ENCODE measurements at regions not wholly inside any gene's neighbourhood (a gene's known extent, or its start where the extent isn't known, plus 50 kb on each side); places are given as distances from the start of the nearest gene placed in this dataset.

DNA sequence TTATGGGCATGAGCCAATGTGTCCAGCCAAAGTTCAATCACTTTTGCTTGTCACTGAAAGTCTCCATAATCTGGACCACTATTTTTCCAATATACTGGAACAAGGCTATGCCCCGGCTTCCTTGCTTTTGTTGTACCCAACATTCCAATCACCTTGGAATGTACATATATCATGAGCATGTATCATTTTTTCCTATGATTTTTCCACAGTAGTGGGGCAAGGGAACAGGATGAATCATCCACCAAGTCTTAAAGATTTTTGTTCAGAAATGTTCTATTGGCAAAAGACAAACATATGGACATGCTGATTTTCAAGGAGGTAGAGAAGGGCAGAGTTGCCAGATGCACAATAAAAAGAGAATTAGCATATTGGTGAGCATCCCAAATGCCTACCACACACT lies 548.1 kb upstream of the INTU start:
- no peak for ATAC-seq
- WGBS (ENCODE audit: insufficient coverage, insufficient replicate concordance, low lambda C conversion rate, missing lambda C conversion rate), result 0% methylated on average over 1 of the region's 1 CpG

More for the DNA sequence above, 548.1 kb upstream of the INTU start:
- no peak overlapping the region for H3K4me2 ChIP-seq (ENCODE audit: control insufficient read depth, insufficient read depth)
- H3K9ac ChIP-seq (ENCODE audit: control insufficient read depth, insufficient read depth, low read length), result no peak overlapping the region
- SMC1A ChIA-PET (ENCODE audit: uncharacterized antibody, unreplicated experiment), result no interaction called here
- intact Hi-C loops (cut with micrococcal nuclease; ENCODE audit: unreplicated experiment), result no loop called here
- H3K4me3 ChIP-seq, result no peak overlapping the region
- CTCF ChIA-PET, result no interaction called here
- TF ChIP-seq STAT1 (conservative IDR thresholded peaks at IDR 0.05), result no peak
- TF ChIP-seq POLR2AphosphoS5 (IDR thresholded peaks at IDR 0.05; ENCODE audit: low read length), result no peak
- TF ChIP-seq CBX3 (IDR thresholded peaks at IDR 0.05; ENCODE audit: borderline replicate concordance, low read depth), result no peak
- TF ChIP-seq CTCF (IDR thresholded peaks at IDR 0.05 in 2 of 3, conservative IDR thresholded peaks at IDR 0.05 in 1 of 3; ENCODE audit: control insufficient read depth in 2 of 3, extremely low read depth in 1 of 3, insufficient read depth in 1 of 3, low read depth in 3 of 3, low read length in 3 of 3), result no peak
- TF ChIP-seq CBFB (IDR thresholded peaks at IDR 0.05; ENCODE audit: low read depth), result no peak
- no peak for TF ChIP-seq ZSCAN29 (IDR thresholded peaks at IDR 0.05)
- no peak for TF ChIP-seq MYB (IDR thresholded peaks at IDR 0.05; ENCODE audit: borderline replicate concordance, low read depth, low read length)
- no peak for TF ChIP-seq ZNF274 (IDR thresholded peaks at IDR 0.05; ENCODE audit: insufficient read depth, insufficient read length)
- TF ChIP-seq BCL11A (IDR thresholded peaks at IDR 0.05; ENCODE audit: low read depth, low read length), result no peak
- TF ChIP-seq, protein P1, sequence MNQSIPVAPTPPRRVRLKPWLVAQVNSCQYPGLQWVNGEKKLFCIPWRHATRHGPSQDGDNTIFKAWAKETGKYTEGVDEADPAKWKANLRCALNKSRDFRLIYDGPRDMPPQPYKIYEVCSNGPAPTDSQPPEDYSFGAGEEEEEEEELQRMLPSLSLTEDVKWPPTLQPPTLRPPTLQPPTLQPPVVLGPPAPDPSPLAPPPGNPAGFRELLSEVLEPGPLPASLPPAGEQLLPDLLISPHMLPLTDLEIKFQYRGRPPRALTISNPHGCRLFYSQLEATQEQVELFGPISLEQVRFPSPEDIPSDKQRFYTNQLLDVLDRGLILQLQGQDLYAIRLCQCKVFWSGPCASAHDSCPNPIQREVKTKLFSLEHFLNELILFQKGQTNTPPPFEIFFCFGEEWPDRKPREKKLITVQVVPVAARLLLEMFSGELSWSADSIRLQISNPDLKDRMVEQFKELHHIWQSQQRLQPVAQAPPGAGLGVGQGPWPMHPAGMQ (IDR thresholded peaks at IDR 0.05; ENCODE audit: borderline replicate concordance), result no peak
- TF ChIP-seq KLF5 (IDR thresholded peaks at IDR 0.05; ENCODE audit: partially characterized antibody), result no peak
- TF ChIP-seq JUND (IDR thresholded peaks at IDR 0.05; ENCODE audit: low read depth, low read length), result no peak
- no peak for TF ChIP-seq ZNF217 (IDR thresholded peaks at IDR 0.05)
- TF ChIP-seq IRF3 (IDR thresholded peaks at IDR 0.05), result no peak
- no peak for TF ChIP-seq MTA2 (IDR thresholded peaks at IDR 0.05; ENCODE audit: low read depth)
- no peak for TF ChIP-seq ZNF207 (IDR thresholded peaks at IDR 0.05; ENCODE audit: borderline replicate concordance)
- no peak for TF ChIP-seq BCLAF1 (IDR thresholded peaks at IDR 0.05)
- TF ChIP-seq NFXL1 (IDR thresholded peaks at IDR 0.05; ENCODE audit: borderline replicate concordance), result no peak
- no peak for TF ChIP-seq NR2C1 (IDR thresholded peaks at IDR 0.05)
- DNase-seq (ENCODE audit: low read depth, low spot score) (no peak), FAIRE-seq (no peak)
- no peaks in the 10 kb centered on the region for H3K4me1 ChIP-seq (ENCODE audit: control insufficient read depth, insufficient read depth, low read length)
- in situ Hi-C loops (cut with MboI), result no loop called here
- no peaks in the 10 kb centered on the region for H3K79me2 ChIP-seq (ENCODE audit: control insufficient read depth, insufficient read depth, low read length)
- no TSS peak for BruUV-seq (replicated peaks)
- no peaks in the 10 kb centered on the region for H4K20me1 ChIP-seq (ENCODE audit: control insufficient read depth, insufficient read depth)
- no peaks in the 10 kb centered on the region for H3K36me3 ChIP-seq (ENCODE audit: control insufficient read depth in 2 of 2, insufficient read depth in 2 of 2, low read length in 1 of 2)
- no peak overlapping the region for H3K27ac ChIP-seq (ENCODE audit: control insufficient read depth, insufficient read depth)
- no peaks in the 10 kb centered on the region; the same call in 2 of the 3 replicates for H3K9me3 ChIP-seq (replicated peaks; ENCODE audit: control insufficient read depth, insufficient read depth, low read length)
- no peak overlapping the region for H2AFZ ChIP-seq (ENCODE audit: control insufficient read depth, low read depth, low read length)
- no peaks in the 10 kb centered on the region for H3K27me3 ChIP-seq (replicated peaks in 1 of 2; ENCODE audit: control insufficient read depth in 2 of 2, insufficient read depth in 2 of 2, low read length in 1 of 2)
- POLR2A ChIA-PET, result no interaction called here
- RAD21 ChIA-PET (ENCODE audit: unreplicated experiment), result no interaction called here
